B cell (primary cell): ENCODE measurements at regions not wholly inside any gene's neighbourhood (a gene's known extent, or its start where the extent isn't known, plus 50 kb on each side); places are given as distances from the start of the nearest gene placed in this dataset.

Experiments
- ATAC-seq: fragments of 200-7000 bp; cut with Tn5 transposase; one replicate; pipeline ENCODE4 v1.10.0; 2021; ENCODE audit warnings: low read depth, mild to moderate bottlenecking, moderate number of reproducible peaks, moderate library complexity
- CTCF ChIA-PET: fragments of 350-600 bp; sonication (Branson Sonifier 250); formaldehyde crosslinking; loops from one replicate; lab custom pipeline; 2021; ENCODE audit warnings: antibody characterized with exemption, inconsistent platforms; lab: Charles Lee
- POLR2A ChIA-PET: fragments of 350-600 bp; sonication (Branson Sonifier 250); formaldehyde crosslinking; loops from one replicate; lab custom pipeline; 2021; ENCODE audit warnings: antibody characterized with exemption; lab: Charles Lee
- DNase-seq: peaks from one replicate; pipeline ENCODE4 v3.0.0; 2013
- H2AFZ ChIP-seq: 2 replicates; pipeline ENCODE4 v1.6.1; 2012; ENCODE audit warnings: mild to moderate bottlenecking, low read depth, low read length; ENCODE audit not compliant: insufficient read depth, poor library complexity, severe bottlenecking
- H3K27ac ChIP-seq, 2 donors: 1 replicate in 1 of 2; 2 replicates in 1 of 2; pipeline ENCODE4 v1.5.1; 2012 to 2013; ENCODE audit warnings: low read length in 2 of 2, mild to moderate bottlenecking in 2 of 2, moderate library complexity in 1 of 2
- H3K27me3 ChIP-seq, 4 experiments: fragments of 200-600 bp in 1 of 4; sonication (generic) in 1 of 4; replicated peaks in 1 of 4; 1 replicate in 2 of 4; 2 replicates in 2 of 4; pipeline versions ENCODE4 v1.6.1 to v1.7.0; 2013 to 2016; ENCODE audit warnings: low read length in 3 of 4, mild to moderate bottlenecking in 2 of 4, mixed read lengths in 1 of 4, moderate library complexity in 1 of 4; ENCODE audit not compliant: insufficient read depth in 4 of 4, control insufficient read depth in 3 of 4; ENCODE audit errors: control extremely low read depth in 1 of 4
- H3K36me3 ChIP-seq, 2 experiments: replicated peaks in 1 of 2; 1 replicate in 1 of 2; 2 replicates in 1 of 2; pipeline versions ENCODE4 v1.6.1 to v1.7.1; 2013; ENCODE audit warnings: low read length in 1 of 2; ENCODE audit not compliant: insufficient read depth in 2 of 2, control insufficient read depth in 1 of 2; ENCODE audit errors: control extremely low read depth in 1 of 2, extremely low read depth in 1 of 2
- H3K4me1 ChIP-seq, 2 donors: fragments of 200-600 bp in 1 of 2; sonication (generic) in 1 of 2; 1 replicate in 1 of 2; 2 replicates in 1 of 2; pipeline versions ENCODE4 v1.5.1 to v1.6.1; 2013 to 2017; ENCODE audit warnings: low read length in 2 of 2; ENCODE audit not compliant: control insufficient read depth in 2 of 2, insufficient read depth in 2 of 2
- H3K4me2 ChIP-seq: replicated peaks from 2 replicates; pipeline ENCODE3; 2012; ENCODE audit warnings: mild to moderate bottlenecking, low read depth, low read length; ENCODE audit not compliant: poor library complexity, severe bottlenecking
- H3K4me3 ChIP-seq, 5 experiments: fragments of 200-600 bp in 1 of 5; sonication (generic) in 1 of 5; 1 replicate in 3 of 5; 2 replicates in 2 of 5; pipeline versions ENCODE4 v1.5.1 to v1.7.0; 2011 to 2016; ENCODE audit warnings: low read length in 4 of 5, mild to moderate bottlenecking in 4 of 5, low read depth in 2 of 5, control low read depth in 1 of 5, moderate library complexity in 1 of 5; ENCODE audit not compliant: insufficient read depth in 1 of 5; ENCODE audit errors: control extremely low read depth in 1 of 5, extremely low read depth in 1 of 5
- H3K79me2 ChIP-seq: fragments of 200-600 bp; sonication (generic); one replicate; pipeline ENCODE4 v1.6.0; 2016; ENCODE audit warnings: low read length; ENCODE audit not compliant: control insufficient read depth, insufficient read depth
- H3K9ac ChIP-seq: fragments of 200-600 bp; sonication (generic); 2 replicates; pipeline ENCODE4 v1.6.1; 2017; ENCODE audit warnings: mild to moderate bottlenecking, low read length, moderate library complexity
- H3K9me3 ChIP-seq, 3 donors: one replicate each; pipeline versions ENCODE4 v1.6.1 to v1.7.1; 2013; ENCODE audit warnings: low read length in 2 of 3; ENCODE audit not compliant: control insufficient read depth in 2 of 3, insufficient read depth in 1 of 3; ENCODE audit errors: control extremely low read depth in 1 of 3
- H4K20me1 ChIP-seq: 2 replicates; pipeline ENCODE4 v1.6.0; 2012; ENCODE audit warnings: mild to moderate bottlenecking, low read length; ENCODE audit not compliant: insufficient read depth, control insufficient read depth, poor library complexity, severe bottlenecking
- H3K27ac Mint-ChIP-seq: one replicate; pipeline ENCODE4 v1.8.0; 2021; ENCODE audit warnings: mixed read lengths
- H3K27me3 Mint-ChIP-seq: one replicate; pipeline ENCODE4 v1.8.0; 2021; ENCODE audit warnings: mixed read lengths
- H3K4me1 Mint-ChIP-seq: one replicate; pipeline ENCODE4 v1.8.0; 2021; ENCODE audit warnings: mixed read lengths
- H3K4me3 Mint-ChIP-seq: one replicate; pipeline ENCODE4 v1.8.0; 2021; ENCODE audit warnings: mixed read lengths
- H3K9me3 Mint-ChIP-seq: one replicate; pipeline ENCODE4 v1.8.0; 2022; ENCODE audit warnings: mixed read lengths; ENCODE audit not compliant: insufficient read depth
- EZH2 ChIP-seq: IDR thresholded peaks from 2 replicates; pipeline ENCODE4 v1.6.1; 2012; ENCODE audit warnings: borderline replicate concordance, low read depth, mild to moderate bottlenecking, moderate library complexity, low read length; ENCODE audit not compliant: insufficient read depth, poor library complexity, severe bottlenecking
- WGBS: methylation state at CpG from one replicate; pipeline ENCODE4 v1.1.5; 2013; ENCODE audit warnings: missing lambda C conversion rate; ENCODE audit not compliant: insufficient coverage; 5-methylcytosine and 5-hydroxymethylcytosine counted together
- intact Hi-C: fragments of 100-400 bp; cut with micrococcal nuclease; formaldehyde crosslinking; loops from one replicate; pipeline ENCODE4 v1.10.0; 2022
- TF ChIP-seq, protein P1 (sequence below): fragments of 200-600 bp; IDR thresholded peaks from one replicate; pipeline ENCODE4 v1.8.0; 2022; ENCODE audit warnings: antibody characterized with exemption, mild to moderate bottlenecking

DNA sequence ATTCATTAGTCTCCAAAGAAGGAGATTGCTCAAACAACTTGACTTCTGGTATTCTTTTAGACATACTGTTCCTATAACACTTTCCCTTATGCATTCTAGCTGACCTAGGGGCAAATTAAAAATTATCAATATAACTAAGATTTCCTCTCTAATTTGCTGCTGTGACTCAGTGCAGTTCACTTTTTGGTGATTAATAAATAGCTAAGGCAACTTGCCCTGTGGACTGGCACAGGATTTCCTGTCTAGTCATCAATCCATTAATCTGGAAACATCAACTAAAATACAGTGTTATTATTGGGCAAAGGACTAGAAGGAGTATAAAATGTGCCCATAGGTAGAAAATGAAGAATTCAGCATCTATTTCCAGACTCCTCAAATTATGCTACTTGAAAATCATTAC is 83.5 kb upstream of the SERPINE2 start:
- no peaks in the 10 kb centered on the region for H3K36me3 ChIP-seq
- ATAC-seq (no peak), DNase-seq (no peak)
- no peaks in the 10 kb centered on the region for H3K4me1 ChIP-seq
- Mint-ChIP-seq H3K27me3 (peaks cover 16% of the 10 kb centered on the region), H3K4me3 (no peak overlapping the region), H3K27ac (no peak overlapping the region), H3K9me3 (peaks cover 10% of the 10 kb centered on the region), H3K4me1 (no peaks in the 10 kb centered on the region)
- no peak overlapping the region for H3K4me2 ChIP-seq
- no peak overlapping the region for H2AFZ ChIP-seq
- CTCF ChIA-PET, result no interaction called here
- no peak overlapping the region for H3K27ac ChIP-seq
- TF ChIP-seq EZH2, result no peak
- TF ChIP-seq, protein P1, sequence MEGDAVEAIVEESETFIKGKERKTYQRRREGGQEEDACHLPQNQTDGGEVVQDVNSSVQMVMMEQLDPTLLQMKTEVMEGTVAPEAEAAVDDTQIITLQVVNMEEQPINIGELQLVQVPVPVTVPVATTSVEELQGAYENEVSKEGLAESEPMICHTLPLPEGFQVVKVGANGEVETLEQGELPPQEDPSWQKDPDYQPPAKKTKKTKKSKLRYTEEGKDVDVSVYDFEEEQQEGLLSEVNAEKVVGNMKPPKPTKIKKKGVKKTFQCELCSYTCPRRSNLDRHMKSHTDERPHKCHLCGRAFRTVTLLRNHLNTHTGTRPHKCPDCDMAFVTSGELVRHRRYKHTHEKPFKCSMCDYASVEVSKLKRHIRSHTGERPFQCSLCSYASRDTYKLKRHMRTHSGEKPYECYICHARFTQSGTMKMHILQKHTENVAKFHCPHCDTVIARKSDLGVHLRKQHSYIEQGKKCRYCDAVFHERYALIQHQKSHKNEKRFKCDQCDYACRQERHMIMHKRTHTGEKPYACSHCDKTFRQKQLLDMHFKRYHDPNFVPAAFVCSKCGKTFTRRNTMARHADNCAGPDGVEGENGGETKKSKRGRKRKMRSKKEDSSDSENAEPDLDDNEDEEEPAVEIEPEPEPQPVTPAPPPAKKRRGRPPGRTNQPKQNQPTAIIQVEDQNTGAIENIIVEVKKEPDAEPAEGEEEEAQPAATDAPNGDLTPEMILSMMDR, result no peak
- H3K4me3 ChIP-seq, result no peak overlapping the region
- POLR2A ChIA-PET, result no interaction called here
- H3K27me3 ChIP-seq, result peaks cover 0 to 4% (median 0%) of the 10 kb centered on the region in 4 experiments
- H3K9ac ChIP-seq, result no peak overlapping the region
- intact Hi-C loops, result no loop called here
- no peaks in the 10 kb centered on the region for H3K79me2 ChIP-seq
- H4K20me1 ChIP-seq, result no peaks in the 10 kb centered on the region
- H3K9me3 ChIP-seq, result peaks cover 0 to 1% (median 0%) of the 10 kb centered on the region in 3 donors

DNA sequence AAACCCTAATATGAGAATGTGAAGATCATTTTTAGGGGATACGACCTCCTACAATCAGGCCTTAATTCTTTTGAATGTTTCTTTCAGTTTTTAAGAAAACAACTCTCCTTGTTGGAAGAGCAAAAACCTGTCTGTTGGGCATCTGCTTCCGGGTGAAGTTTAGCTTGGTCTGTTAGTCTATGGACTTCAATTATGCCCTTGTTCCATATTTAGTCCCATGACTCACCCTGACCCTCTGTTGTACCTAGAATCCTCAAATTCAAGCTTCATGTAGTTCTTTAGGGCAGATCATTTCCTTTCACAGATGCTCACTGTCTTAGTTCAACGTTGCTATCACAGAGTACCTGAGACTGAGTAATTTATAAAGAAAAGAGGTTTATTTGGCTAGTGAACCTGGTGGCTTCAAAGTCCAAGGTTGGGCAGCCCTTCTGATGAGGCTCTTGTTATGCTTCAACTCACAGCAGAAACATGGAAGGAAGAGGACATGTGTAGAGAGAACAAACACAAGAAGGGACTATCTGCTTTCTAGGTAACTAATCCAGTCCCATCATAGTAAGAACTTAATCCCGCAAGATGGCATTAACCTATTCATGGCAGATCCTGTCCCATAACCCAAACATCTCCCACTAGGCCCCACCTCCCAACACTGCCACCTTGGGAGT is 82.5 kb upstream of the SERPINE2 start:
- CTCF ChIA-PET, result no interaction called here
- DNase-seq, result no peak
- intact Hi-C loops, result no loop called here
- no peak overlapping the region for H3K4me3 ChIP-seq
- H3K4me2 ChIP-seq, result no peak overlapping the region
- no peak overlapping the region for H3K9ac ChIP-seq
- H3K9me3 Mint-ChIP-seq, result peaks cover 10% of the 10 kb centered on the region
- no peaks in the 10 kb centered on the region for H3K4me1 ChIP-seq
- no peak overlapping the region for H3K27ac Mint-ChIP-seq
- no peak overlapping the region for H3K27ac ChIP-seq
- no peaks in the 10 kb centered on the region for H3K4me1 Mint-ChIP-seq
- peaks cover 0 to 1% (median 0%) of the 10 kb centered on the region in 3 donors for H3K9me3 ChIP-seq
- H3K36me3 ChIP-seq, result no peaks in the 10 kb centered on the region
- ATAC-seq, result no peak
- TF ChIP-seq, protein P1, result no peak
- TF ChIP-seq EZH2, result no peak
- H3K79me2 ChIP-seq, result no peaks in the 10 kb centered on the region
- POLR2A ChIA-PET, result no interaction called here
- H3K27me3 Mint-ChIP-seq, result peaks cover 14% of the 10 kb centered on the region
- H4K20me1 ChIP-seq, result no peaks in the 10 kb centered on the region
- H3K4me3 Mint-ChIP-seq, result no peak overlapping the region
- peaks cover 0 to 4% (median 0%) of the 10 kb centered on the region in 4 experiments for H3K27me3 ChIP-seq
- 100% methylated on average over 2 of the region's 4 CpGs for WGBS
- H2AFZ ChIP-seq, result no peak overlapping the region
